Stimulated activated CD4-positive, alpha-beta T cell treated with anti-CD3 and anti-CD28 coated beads, Interleukin-15, amount 100 ng/mL, for 1 hour (primary cell): ENCODE measurements at regions not wholly inside any gene's neighbourhood (a gene's known extent, or its start where the extent isn't known, plus 50 kb on each side); places are given as distances from the start of the nearest gene placed in this dataset.
"Not testable (repeated sequence)": the region's sequence is repeated elsewhere in the genome, so short reads cannot be mapped to it uniquely, and the experiment has no call there.

Experiments
- DNase-seq, 2 donors: peaks; one replicate each; pipeline ENCODE4 v3.0.0-alpha.2; 2020; ENCODE audit warnings: low read depth in 1 of 2, low spot score in 1 of 2

DNA sequence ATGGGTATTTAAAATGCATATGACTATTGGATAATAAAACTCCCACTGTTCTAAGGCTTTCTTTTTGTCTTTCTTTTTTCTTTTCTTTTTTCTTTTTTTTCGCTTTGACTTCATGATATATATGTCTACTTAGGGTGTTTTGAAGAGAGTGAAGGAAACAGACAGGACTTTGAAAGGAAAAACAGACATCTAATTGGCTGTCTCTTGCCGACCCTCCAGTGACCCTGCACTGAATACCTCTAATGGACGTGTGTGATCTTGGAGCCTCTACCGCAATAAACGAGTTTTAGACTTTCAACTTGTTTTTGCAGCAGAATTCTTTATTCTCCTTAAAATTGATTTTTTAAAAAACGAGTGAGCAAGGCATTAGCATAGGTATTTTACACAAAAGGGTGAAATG, 158.1 kb upstream of the NR2F2 start:
- DNase-seq, result no peak

DNA sequence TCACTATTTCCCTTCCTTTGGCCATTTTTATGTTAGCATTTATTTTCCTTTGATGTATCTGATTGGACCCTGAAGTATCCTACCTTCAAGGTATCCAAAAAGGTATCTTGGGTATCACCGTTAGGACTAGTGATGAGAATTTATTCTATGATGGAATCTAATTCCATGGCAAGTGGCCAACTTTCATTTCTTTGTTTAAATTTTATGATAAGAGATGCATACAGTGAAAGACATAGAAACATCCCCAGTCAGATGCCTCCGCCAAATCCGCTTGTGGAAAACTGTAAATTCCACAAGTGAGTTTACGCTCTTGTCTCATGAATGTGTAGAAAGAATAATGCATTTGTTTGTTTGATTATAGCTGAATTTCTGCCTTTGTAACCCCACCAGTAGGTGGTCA, 153.7 kb upstream of the NR2F2 start:
- no peak for DNase-seq

DNA sequence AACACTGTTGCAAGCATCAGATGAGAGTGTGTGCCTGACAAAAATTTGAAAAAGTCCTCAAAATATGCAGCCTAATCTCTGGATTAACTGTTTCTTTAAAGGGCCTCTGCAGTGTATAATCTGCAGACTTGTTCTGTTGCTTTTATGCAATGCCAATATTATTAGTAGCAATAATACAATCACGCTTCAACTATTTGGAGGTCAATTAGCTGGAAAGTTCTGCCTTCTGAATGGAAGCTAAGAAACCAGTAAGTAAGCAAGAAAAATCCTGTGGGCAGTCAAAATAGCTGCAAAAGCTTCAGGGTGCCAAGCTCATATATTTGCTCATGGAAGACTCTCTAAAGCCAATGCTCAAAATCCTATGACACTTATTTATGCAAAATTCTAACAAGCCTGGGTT, 153.2 kb upstream of the NR2F2 start:
- no peak for DNase-seq

DNA sequence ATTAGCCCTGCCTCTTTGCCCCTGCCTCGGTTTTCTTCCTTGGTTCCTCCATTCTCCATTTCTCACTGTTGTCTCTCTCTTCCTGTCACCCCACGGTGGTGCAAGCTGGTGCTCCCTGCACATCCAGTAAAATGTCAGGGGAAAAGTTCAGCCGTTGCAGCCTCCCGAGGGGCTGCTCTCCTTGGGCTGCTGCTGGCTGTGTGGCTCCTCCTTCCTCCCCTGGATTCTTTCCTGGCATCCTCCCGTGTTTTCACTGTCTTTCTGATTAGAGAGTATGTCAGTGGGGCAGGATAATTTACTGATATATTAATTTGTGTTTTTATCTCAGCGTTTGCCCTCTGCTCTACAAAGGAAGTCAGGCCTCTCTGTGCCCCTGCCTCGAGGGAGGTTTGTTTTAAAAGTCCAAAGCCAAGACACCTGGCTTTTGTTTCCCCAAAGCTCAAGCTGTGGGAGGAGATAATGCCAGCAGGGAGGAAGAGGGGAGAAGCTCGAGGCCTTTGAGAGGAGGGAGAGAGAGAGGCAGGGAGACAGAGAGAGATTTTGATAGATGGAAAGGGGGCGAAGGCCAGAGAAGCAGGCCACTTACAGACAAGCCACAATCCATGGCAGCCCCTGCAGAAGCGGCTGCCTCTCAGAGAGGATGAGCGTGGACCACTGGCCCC, 150.3 kb upstream of the NR2F2 start:
- no peak for DNase-seq

DNA sequence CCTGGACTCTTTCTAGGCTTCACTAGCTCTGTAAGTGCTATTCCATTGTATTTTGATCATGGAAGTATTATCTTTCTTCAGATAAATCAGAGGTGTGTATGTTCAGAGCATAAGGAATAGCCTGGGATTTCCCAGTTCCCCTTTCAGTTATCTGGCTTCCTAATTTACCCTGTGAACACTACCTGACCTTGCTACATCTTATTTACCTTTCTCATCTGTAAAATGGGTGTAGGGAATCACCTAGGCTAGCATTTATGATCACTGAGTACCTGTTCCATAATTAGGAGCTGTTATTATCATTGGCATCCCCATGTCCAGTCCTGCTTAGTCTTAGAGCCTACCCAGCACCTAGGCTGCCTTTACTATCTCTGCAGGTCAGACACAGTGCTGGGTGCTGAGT, 149.3 kb upstream of the NR2F2 start:
- DNase-seq, result no peak

DNA sequence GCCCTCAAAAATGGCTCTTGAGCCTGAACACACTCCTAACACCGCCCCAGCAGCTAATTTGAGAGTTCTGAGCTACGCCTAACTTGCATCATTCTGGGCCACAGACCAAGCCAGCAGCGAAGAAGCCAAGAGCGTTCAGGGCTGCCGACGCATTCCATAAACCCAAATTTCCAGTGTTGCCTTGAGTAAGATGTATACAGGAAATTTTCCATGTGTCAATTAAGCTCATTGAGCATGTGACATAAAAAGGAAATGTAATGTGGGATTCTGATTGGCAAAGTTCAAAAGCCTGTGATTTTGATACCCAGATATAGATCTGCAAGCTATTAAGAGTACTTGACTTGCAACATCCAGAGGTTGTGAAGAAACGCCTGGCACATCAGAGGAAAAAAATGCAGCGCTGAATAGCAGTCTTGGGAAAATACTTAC, 148.6 kb upstream of the NR2F2 start:
- no peak for DNase-seq

DNA sequence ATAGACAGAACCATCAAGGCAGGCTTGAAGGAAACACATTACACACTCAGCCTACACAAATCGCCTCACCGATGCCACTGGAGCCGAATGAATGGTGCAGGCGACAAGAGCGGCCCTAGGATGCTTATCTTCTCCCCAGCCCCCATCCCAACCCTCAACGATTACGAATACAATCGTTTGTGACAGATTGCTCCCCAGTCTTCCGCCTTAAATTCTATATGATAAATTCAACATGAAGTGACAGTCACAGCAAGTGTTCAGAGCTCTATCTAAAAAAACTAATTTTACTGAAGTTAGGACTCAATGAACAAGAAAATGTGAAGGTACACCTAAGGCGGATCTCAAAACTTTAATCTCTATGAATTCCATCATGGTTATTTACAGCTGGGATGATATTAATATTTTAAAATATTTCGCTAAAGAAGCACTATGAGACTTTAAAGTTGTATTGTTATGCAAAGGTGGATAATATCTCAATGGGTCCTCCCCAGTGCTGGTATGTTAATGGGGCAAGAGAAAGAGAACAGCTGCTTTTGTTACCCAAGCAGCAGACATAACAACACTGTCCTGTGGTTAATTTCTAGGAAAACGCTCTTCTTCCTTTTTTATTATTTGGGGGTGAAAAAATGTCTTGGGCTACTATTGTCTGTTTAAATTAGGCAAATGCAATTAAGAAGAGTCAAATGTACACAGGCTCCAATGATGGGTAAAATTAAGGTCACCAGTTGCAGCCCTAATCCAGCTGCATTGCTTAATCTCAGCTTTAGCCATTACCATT, 147.6 kb upstream of the NR2F2 start:
- DNase-seq, result no peak

DNA sequence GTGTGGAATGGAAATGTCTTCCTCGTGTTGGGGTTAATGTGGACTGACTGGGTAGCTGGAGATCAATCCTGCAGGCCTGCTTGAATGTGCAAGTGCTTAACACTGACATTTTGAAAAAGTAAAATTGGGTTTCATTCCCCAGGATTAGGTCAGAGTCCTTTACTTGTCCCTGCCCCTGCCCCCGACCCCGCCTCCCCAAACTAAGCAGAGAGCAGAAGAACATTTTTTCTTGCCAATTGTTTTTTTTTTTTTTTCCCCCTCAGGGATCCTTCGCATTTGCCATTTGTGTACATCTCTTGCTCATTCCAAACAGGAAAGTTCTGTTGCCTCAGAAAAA, 147.0 kb upstream of the NR2F2 start:
- DNase-seq, result no peak

DNA sequence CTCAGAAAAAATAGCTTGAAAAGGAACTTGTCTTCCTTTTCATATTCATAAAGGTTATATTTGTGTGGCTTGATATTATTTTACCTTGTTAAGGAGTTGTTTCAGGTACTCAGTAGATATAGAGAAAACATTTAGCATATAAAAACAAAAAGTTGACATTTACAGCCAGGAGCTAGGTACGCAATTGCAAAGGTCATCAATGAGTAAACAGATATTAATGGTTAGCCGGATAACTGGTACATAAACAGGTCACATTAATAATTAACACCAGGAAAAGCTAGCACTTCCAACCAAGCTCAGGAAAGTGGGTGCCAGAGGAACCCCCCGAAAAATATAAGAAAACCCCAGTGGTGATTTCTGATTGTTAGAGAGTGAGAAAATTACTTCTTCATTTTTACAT, 146.6 kb upstream of the NR2F2 start:
- DNase-seq, result no peak

DNA sequence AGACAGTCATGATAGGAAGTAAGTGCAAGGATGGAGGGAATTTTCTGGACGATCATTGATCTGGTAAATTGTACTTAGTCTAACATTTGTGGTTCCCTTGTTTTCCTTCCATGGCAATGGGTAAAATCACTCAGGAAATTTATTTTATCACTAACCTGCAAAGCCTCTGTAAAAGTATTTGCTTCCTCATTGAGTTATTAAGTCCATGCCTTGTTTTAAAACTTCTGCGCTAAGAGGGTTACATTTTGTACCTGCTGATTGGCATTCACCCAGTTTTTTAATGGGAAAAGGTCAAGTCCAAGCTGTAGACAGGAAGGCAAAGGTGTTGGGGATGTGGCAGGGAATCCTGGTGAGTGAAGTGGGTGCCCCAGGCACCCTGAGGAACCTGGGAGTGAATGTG, 146.2 kb upstream of the NR2F2 start:
- no peak for DNase-seq

DNA sequence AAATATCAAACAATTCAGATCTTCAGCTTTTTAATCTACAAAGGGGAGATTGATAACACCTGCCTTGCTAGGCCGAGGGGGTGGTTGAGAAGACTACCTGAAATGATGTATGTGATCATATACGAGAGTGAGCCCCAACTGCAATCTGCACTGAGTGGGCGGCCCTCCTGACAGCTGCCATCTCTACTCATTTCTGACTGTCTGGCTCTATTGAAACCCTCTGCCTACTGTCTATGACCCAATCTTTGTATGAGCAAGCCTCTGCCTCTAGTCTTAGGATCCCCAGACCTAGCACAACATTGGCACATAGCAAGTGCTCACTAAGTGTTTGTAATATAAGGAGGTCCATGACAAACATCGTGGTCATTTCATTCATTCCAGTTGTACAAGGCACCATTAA, 144.4 kb upstream of the NR2F2 start:
- DNase-seq, result no peak

DNA sequence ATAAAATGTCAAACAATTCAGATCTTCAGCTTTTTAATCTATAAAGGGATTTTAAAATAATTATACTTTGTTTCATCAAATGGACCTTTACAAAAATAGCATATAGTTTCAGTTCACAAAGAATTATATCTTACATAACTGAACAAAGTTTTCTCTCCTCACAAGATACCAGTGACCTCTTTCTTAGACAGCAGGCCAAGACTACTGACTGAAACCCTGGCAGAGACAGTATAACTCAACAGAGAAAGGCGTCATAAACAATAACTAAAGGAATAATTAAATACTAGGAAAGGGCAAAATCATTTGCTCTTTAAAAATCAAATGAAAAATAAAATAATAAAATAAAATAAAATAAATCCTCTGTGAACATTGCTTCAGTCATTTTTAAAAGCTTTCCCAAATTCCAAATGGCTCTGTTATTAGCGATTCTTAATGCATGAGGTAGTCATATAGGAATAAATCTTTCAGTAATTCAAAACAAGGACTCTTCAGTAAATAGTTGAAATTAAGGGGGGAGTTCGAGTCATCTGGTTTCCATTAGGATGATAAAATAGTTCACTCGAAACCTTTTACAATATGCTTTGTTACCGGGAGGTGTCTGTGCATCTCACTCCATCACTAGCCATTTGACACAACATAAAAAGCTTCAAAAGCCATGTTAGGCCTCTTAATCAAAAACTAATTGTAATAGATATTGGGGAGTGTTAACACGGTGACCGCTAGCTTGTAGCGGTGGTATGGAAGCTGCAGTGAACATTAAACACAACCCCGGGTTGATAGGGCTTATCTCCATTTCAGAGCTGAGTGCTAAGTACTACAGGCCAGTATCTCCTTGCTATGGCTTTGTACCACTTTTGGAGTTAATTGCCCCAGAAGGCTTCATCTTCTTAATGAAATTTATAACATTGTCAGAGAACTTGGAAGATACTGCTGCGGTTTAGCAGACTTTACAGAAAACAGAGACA, 142.9 kb upstream of the NR2F2 start:
- DNase-seq, result no peak

DNA sequence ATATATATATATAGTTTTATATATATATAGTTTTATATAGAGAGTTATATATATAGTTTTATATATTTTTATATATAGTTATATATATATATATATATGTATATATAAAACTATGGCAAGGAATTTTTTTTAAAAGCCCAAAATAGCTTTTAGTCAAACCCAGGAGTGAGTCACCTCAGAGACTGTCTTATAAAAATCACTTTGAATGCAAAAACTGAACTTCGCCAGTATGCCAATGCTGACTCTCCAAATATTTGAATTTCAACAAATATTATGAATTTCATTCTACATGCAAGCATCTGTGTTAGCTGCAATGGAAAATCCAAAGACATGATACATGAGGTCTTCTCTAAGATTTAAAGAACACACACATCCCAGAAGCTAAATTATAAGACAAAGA, 132.8 kb upstream of the NR2F2 start:
- no peak for DNase-seq

DNA sequence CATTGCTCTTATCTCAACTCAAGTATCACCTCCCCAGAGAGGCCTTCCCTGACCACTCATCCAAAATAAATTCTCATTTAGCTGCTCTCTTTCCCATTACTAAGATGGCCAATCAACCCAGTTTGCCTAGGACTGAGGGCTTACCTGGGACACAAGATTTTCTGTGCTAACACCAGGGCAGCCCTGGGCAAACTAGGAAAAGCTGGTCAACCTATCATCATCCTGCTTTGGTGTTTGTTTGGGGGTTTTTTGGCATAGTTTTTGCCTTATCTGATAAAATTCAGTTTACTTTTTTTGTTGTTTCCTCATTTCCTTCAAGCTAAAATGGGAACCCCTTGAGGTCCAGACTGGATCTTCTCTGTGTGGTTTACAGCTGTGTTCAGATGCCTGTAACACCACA, 131.4 kb upstream of the NR2F2 start:
- no peak for DNase-seq

DNA sequence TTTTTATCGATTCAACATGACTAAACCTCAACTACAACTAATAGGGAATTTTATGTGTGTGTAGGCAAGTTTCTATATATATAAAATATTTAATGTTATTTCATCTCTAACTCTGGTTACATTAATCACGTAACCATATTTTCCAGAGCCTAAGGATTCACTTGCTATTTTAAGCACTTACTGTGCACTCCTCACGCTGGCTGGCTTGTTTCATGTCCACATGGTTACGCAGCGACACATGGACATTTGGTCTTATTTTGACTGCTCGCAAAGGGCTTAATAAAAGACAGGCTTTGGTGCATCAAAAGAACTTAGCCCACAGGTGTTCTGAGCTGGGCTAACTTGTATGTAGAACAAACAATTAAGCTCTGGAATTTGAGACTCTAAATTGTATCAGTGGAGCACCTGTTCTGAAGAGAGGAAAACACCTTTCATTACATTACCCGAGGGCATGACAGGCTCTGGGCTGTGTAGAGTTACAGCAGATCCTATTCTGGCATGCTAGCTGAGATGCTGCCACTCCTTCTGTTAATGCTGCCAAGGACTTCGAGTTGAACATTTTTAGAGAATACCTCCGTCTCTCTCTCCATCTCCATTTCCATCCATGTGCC, 130.0 kb upstream of the NR2F2 start:
- DNase-seq, result no peak

DNA sequence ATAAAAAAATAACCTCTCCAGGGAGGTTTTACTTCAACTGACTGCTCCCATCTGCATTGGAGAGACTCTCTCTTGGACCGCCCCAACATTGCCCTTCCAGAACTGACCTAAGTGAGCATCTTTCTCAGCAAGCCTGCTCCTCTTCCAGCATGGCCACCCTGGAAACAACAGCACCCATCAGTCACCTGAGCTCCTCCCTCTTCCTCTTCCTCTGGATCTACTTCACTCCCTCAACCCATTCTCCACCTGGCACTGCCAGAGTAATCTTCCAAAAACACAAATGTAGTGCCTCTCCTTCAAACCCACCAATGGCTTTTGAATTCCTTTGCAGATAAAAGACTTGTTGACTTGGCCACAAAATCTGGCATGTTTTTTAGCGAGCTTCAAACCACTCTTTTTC, 128.8 kb upstream of the NR2F2 start:
- no peak for DNase-seq

DNA sequence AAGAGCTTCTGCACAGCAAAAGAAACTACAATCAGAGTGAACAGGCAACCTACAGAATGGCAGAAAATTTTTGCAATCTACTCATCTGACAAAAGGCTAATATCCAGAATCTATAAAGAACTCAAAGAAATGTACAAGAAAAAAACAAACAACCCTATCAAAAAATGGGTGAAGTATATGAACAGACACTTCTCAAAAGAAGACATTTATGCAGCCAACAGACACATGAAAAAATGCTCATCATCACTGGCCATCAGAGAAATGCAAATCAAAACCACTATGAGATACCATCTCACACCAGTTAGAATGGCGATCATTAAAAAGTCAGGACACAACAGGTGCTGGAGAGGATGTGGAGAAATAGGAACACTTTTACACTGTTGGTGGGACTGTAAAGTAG, 124.9 kb upstream of the NR2F2 start:
- not testable (repeated sequence) for DNase-seq

DNA sequence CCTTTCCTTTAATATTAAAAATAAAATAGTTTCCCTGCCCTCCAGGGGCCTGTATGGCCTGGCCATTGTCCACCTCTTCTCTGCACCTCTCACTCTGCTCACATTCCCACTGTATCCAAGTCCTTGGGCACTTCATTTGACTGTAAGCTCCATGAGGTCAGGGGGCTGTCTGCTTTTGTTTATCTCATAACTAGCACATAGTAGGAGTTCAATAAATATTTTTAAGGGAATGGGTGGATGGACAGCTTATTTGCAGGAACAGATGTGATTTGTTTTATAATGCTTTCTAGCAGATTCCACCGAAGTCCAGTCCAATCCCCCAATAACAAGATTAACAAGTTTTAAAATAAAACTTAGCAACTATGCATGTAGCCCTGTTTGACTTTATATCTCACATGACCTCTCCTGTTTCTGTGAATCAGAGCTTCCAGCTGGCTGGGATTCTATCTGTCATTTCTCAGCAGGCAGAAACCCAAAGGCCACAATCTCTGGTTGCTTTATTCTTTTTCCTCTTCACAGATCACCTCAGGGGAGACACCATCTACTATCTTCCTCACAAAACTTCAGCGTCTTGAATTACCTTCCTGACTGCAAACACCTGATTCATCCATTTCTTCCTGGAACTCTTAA, 123.0 kb upstream of the NR2F2 start:
- DNase-seq, result no peak

DNA sequence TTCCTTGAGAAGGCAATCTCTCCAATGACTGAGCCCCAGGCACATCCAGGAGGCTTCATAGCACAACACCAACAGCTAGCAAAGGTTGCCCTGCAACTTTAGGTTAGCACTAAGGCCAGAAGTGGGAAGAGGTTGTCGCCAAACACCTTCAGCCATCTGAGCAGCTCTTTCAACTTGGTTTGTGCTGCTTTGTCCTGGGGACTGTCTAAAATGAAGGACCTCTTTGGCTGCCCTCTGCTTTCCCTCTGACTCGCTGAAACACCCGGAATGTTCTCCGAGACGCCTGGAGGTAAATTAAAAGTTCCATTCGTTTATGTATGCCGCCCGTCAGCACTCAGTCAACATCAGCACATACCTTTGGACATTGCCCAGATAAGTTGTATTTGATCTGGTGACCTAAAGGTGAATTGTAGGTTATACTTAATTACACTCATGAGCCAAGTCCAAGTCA, 121.2 kb upstream of the NR2F2 start:
- DNase-seq, result no peak

DNA sequence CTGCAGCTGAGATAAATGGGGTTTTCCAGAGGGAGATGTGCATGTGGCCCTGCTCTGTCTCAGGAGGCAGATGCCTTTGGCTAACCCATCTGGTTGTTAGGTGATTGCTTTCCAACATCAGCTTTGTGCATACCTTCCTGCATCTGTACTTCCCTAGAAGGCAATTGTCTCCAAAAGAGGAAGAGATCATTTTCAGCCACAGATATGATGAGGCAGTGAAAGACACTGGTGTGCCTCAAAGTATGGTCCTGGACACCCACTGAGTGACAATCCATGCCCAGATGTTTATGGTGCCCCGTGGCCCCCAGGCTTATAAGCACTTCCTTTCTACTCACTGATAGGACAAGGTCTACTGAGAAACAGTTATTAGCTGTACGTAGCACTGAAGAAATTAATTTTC, 117.5 kb upstream of the NR2F2 start:
- no peak for DNase-seq

DNA sequence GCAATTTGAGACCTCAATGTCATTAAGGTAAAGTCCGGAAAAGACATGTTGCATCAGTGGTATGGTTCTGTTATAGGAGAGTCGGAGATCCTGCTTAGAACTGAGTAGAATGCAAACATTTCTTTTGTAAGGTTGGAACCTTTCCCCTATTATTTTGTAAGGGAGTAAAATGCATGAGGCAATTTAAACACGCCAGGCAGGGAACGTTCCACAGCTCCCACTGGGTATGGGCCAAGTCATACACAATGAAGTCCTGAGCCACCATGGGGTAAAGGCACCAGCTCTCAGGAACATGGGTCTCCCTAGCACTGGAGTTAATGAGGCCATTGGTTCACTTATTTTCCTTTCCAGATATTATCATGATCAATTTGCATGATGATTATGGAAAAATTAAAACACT, 116.6 kb upstream of the NR2F2 start:
- no peak for DNase-seq
